ENCODE measurements at regions not wholly inside any gene's neighbourhood (a gene's known extent, or its start where the extent isn't known, plus 50 kb on each side); places are given as distances from the start of the nearest gene placed in this dataset.
"Not testable (repeated sequence)": the region's sequence is repeated elsewhere in the genome, so short reads cannot be mapped to it uniquely, and the experiment has no call there.

DNA sequence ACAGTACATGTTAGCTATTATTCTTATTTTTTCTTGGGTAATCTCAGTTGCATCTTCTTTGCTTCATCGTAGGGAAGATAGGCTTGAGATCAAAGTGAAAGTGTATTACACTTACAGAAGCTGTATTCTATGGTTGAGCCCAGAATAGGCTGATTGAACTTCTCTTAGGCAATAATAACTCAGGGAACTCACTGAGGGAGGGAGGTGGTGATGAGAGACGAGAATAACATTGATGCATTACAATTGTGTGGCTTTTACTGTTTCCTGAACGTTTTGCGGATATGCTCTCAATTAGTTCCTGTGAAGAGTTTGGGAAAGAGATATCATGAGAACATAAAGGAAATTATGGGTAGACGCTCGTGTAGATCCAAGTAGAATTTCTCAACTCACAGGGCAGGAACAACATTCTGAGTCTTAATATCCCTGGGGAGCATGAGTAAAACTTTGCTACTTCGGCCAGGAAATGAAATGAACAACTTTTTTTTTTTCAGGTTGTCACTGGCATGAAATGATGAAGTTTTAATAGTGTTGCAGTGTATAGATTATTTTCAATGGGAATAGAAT is 302.2 kb downstream of the TUSC7 start:
- no peak for DNase-seq

DNA sequence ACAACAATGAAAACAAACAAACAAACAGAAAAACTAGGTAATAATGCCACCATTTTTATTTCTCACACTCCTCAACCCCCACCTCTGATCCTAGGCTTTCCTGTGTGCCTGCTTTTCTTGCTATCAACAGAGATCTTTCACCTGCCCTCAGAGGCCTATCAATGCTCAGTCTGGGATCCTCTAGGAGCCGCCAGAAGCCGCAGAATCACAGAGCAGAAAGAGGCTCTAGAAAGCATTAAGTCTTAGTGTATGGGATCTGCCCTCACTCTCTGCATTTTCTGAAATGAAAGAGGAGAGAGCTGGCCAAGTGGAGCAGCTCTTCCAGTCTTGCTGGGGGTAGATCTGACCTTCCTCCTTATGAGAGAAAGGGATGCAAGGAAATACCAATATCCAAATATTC is 306.8 kb downstream of the TUSC7 start:
- no peak for DNase-seq

DNA sequence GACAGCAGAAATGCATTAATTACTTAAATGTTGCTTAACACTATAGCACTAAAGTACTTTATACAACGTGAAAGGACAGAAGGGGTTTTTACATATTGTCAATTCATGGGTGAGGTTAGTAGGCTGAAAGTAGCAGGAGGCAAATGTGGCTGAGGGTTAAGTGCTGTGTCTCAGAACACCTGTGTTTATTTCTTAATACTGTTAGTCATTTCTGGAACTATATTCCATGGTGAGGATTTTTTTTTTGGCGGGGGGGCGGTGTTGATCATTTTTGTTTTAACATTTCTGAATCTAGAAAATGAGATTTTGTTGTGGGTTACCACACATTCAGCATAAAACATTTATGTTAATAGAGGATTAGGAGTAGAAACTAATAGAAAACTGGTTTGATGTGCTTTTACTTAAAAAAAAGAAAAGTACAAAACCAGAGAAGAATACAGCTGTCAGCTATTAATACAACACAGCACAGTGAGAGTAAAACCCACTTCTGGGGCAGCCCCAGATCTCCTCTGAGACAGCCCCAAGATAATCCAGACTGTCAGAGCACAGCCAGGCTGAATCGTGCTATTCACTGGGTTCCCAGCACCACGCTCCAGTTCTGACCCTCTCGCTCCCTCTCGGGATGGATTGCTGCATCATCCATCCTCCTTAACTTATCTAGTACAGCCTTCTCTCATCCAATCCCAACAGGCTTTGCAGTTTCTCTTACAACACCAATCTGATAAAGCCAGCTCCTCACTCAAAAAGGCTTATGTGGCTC is 307.7 kb downstream of the TUSC7 start:
- DNase-seq = no peak

DNA sequence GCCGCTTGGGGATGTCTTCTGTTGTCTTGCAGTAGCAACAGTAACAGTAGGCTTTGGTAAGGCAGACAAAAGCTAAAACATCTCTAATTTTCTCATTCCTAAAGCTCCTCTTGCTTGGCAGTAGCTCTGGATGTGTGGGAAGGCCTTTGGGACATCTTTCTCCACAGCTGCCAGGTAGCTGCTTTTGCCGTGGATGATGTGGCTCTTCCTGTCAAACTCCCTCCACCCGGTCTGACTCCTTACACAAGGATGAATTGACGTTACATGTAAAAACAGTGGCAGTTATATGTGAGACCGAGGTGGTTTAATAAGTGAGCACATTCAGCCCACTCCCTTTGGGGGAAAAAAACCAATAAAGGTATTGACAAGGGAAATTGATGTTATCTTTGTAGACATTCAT is 309.1 kb downstream of the TUSC7 start:
- no peak for DNase-seq

DNA sequence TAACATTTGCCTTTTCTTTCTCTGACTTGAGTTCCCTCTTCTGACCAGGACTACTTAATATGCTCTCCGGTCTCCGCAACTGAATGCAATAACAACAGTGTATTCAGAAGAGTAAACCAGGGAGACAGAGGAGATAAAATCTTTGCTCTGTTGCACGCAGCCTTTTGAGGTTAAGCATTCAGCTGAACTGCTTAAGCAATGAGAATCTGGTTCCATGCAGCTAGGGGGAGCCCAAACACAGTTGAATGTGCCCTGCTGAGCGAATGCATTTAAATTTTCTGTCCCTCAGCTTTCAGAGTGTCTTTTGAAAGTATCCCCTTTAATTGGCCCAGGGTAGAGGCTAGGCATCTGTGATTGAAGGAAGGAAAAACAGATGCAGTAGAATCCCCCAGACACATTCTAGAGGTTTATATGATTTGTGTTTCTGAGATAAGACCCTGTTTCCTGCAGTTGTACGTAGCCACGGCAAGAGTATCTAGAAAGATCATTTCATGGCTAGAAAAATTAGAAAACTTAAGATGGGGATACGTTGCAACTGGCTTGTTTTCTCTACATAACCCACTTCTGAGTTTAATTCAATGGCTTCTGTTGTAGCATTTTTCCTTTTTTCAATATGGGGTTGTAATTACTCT is 309.6 kb downstream of the TUSC7 start:
- DNase-seq = no peak

DNA sequence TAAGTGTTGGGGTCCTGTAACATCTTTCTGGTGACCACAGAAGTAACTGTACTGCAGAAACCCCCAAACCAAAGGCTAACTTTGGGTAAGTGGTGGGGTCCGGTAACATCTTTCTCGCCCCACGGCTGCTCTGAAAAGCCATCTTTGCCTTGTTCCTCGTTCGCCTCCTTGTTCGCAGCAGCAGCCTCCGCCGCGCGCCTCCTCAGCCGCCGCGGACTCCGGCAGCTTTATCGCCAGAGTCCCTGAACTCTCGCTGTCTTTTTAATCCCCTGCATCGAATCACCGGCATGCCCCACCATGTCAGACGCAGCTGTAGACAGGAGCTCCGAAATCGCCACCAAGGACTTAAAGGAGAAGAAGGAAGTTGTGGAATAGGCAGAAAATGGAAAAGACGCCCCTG is 316.8 kb downstream of the TUSC7 start:
- DNase-seq = no peak

DNA sequence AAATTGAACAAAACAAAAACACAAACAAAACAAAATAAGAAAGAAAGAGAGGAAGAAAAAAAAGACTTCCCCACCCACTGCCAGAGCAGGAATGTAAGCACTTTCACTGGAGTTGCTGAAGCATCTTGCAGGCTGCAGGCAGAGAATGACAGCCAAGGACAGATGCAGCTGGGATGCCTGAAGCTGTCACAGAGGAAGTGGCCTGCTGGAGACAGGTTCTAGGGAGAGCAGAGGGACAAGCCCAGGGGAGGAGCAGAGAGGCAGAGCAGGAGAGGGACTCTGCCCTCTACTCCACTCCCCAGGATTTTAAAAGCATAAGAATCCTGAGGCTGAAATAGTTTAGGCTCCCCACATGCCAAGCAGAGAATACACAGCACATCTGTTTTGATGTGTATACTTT is 326.2 kb downstream of the TUSC7 start:
- DNase-seq = no peak

DNA sequence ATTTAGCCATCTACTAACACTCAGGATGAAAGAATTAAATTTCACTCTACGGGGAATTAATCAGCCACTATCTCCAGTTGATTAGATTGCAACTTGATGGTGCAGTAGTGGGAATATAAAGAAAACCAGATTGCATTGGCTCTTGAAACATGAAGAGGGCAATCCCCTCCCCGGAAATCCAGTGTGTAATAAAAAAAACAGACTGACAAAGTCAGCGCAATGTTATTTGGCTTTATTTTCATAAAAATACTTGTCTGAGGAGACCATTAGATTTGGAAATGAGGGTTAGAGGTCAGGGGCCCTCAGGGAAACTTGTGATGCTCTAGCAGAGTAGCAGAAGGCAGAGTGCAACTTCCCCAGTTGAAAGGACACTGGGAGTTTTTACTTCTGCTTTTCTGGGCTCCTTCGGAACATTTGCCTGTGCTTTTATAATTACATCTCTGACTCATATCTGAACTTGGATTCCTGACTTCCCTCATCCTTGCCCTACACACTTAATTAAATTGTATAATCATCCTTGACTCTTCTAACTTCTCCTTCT is 326.8 kb downstream of the TUSC7 start:
- DNase-seq = no peak

DNA sequence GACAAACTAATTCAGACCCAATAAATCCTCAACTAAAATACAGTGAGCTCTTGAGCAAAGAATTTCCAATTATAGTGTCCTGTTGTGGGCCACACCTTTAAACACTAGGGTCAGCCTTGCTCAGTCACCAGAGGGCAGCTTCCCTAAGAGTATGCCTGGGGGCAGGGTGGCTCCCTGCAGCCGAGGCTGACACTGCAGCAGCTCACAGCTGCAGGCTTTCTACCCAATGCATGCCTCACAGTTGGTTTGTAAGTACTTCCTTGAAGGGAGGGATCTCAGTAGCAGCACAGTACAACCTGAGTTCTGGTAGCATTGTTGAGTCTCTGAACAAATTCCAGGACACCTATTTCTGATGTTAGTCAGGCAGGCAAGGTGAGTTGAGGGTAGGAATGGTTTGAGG is 335.6 kb downstream of the TUSC7 start:
- DNase-seq = no peak

DNA sequence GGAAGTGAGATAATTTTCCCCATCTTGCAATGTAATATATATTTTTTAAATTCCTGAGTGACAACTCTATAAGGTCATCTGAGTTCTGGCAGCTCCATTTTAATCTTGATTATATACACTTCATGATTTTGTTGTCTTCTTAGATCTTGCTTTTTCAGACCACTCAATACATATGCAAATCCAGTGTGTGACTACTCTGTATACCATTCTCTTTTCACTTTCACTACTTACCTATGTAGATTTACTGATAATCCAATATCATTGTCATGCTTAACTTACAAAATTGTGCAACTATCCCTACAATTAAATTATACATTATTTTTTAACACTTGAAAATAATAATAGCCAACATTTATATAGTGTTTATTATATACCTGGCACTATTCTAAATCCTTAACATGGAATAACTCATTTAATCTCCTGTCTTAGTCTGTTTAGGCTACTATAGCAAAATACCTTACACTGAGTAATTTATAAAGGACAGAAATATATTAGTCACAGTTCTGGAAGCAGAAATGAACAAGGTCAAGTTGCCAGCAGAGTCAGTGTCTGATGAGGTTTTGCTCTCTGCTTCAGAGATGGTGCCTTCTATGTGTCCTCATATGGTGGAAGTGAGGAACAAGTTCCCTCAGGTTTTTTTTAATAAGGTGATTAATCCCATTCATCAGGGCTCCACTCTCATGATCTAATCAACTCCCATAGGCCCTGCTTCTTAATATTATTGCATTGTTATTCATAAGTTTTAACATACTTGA is 338.5 kb downstream of the TUSC7 start:
- DNase-seq = no peak

DNA sequence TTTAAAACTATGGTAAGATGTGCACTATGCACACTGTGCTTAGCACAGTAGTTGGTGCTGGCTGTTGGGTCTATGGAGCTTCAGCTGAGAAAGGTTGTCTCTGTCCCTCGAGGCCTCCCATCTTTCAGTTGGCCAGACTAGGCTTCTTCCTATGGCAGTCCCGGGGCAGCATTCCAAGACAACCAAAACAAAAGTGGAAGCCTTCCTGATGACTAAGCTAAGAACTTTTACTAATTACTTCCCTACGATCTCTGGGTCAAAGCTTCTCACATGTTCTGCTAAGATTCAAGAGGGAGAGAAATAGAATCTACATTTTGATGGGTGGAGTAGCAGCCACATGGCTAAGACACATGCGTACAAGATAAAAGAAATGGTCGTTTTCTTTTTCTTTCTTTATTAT is 342.8 kb downstream of the TUSC7 start:
- DNase-seq = no peak

DNA sequence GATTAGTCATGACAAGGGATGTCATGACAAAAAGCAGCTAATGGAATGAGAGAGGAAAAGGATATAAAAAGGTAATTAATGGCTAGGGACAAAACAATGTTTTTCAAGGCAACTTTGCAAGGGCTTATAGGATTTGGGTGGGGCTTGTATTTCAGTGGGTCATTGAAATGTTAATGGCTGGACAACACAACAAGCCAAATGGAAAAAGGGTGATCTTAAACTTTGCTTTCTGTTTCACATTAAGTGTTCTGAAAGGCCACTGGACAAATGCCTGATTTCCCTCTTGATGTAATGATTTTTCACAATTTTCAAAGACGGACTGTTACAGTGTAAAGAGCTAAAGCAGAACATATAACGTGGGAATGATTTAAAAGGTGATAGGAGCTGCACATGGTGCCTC is 345.0 kb downstream of the TUSC7 start:
- no peak for DNase-seq

DNA sequence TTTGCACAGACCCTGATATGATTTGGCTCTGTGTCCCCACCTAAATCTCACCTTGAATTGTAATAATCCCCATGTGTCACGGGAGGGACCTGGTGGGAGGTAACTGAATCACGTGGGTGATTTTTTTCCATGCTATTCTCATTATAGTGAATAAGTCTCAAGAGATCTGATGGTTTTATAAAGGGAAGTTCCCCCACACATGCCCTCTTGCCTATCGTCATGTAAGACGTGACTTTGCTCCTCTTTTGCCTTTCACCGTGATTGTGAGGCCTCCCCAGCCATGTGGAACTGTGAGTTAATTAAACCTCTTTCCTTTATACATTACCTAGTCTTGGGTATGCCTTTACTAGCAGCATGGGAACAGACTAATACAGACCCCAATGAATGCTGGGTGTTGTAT is 347.4 kb downstream of the TUSC7 start:
- DNase-seq = not testable (repeated sequence)

DNA sequence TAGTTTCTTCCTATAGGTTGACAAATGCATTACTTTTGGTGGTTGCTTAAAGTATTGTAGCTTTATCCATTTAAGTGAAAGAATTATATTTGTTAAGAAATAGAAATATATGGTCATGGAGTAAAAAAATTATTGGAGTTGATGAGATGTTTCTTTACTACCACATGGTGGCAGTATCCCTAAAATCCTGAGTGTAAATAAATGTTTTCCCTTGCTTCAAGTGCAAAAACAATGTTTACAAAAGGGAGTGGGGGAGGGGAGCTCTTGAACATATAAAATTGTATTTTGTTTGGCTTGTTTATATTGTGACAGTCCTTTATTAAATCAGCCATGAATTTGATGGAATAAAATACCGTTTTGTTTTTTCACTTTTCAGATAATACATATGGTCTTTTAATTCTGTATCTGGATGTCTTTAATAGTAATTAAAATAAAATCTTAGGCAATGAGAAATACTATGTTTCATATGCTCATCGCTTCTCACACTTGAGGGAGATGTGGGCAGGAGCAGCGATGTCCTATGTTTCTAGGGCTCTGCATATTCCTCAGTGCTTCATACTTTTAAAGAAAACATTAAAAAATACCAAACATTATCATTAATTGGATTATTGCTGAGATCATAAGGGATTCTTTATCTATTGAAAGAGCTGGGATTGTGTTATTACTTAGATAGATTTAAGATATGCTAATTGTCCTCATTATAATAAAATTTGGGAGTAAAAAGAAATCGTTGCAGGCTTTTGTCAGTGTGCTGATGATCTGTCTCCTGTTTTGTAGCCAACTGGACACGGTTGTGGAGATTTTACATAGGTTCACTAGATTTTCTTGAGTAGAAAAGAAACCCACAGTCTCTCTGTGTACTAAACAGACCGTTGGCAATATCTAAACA is 349.7 kb downstream of the TUSC7 start:
- no peak for DNase-seq

DNA sequence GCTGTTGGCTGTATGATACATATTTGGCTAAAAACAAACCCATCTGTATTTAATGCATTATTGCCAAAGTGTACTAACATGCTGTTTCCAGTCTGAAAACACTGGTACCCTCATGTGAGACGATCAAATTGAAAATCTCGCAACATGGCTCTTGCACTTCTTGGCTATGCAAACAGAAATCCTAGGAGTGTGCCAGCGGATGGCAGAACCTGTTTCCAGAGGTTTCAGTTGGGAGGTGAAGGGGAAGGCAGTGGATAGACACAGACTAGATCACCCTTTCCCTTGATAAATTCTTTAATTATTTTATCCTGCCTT is 350.3 kb downstream of the TUSC7 start:
- DNase-seq = no peak

DNA sequence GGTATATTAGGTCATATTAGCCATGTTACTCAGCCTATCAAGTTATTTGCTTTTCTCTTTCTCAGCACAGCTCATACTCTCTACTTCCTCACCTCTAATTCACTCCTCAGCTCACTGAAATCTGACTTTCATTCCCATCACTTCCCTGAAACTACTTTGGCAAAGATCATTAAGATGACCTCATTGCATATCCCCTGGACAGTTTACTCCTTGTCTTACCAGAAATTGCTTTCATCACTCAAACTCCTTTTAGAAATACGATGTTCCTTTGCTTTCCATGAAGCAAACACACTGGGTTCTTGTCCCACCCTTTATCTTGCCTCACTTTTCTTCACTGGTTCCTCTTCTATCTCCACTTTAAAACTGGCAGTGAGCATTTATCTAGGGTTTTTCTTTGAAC is 354.4 kb downstream of the TUSC7 start:
- DNase-seq = no peak

DNA sequence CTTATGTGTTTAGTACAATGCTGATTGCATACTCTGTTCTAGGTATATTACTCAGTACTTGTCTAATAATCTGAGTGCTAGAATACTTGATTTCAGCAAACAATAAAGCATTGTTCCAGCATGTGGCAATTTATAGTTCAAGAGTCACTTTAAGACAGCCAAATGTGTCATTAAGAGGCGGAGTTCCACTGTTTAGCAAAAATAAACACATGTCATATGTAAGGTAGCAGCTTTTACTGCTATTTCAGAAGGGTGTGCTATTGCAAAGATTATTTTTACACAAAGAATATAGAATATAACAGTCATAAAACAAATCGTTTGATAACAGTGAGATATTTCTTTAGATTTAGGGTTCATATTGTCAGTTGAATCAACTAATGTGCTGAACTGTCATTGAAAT is 358.7 kb downstream of the TUSC7 start:
- no peak for DNase-seq

DNA sequence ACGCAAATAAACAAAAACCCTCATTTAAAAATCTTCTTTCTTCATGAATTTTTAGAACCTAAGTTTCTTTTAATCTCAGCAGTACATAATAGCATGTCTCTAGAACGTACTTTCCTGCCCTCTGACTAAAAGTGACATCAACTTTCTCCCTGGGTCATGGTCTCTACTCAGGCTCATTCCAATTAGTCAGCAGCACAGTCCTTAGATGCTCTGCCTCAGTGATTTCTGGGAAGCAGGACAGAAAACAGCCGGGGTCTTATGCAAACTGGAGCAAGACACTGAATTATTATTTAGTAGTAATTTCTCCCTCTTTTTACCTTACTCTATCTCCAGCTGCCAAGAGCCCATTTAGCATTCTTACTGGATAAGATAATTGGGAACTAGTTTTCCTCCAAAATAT is 365.2 kb downstream of the TUSC7 start:
- no peak for DNase-seq

DNA sequence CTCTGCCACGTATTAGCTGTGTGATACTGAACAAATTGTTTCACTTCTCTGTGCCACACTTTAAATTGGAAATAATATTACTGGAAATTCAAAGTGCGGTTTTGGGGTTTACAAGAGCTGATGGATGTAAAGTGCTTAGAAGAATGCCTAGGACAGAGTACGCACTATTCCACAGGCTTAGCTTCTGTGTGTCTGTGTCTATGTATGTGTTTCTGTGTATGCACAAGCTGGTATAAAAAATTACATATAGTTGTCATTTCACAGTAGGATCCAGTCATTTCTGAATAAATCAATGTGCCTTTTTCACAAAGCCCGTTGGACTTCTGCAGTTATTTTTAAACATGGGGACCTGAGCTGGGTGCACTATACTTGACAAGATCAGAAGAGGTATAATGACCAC is 370.4 kb downstream of the TUSC7 start:
- no peak for DNase-seq

DNA sequence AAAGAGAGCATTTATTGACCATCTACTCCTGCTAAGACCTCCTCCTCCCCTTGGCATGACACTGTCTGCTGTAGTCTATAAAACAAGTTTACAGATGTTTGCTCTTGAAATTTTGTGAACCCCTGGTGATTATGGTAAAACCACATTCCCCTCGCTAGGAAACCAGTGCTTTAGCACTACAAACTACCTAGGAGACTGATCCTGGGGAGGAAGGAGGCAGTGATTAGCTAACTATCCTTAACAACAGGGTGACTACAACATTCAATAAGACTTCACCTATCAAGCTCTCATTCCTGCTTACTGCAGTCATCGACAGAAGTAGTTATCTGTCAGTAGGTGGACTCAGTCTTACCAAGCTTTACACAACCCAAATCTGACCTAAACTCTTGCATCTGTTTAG is 371.3 kb downstream of the TUSC7 start:
- no peak for DNase-seq

DNA sequence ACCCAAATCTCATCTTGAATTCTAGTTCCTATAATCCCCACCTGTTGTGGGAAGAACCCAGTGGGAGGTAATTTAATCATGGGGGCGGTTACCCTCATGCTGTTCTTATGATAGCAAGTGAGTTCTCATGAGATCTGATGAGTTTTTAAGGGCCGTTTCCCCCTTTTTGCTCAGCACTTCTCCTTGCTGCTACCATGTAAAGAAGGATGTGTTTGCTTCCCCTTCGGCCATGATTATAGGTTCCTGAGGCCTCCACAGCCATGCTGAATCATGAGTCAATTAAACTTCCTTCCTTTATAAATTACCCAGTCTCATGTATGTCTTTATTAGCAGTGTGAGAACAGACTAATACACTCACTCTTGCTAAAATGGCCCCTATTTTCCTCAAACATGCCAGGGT is 374.7 kb downstream of the TUSC7 start:
- no peak for DNase-seq

DNA sequence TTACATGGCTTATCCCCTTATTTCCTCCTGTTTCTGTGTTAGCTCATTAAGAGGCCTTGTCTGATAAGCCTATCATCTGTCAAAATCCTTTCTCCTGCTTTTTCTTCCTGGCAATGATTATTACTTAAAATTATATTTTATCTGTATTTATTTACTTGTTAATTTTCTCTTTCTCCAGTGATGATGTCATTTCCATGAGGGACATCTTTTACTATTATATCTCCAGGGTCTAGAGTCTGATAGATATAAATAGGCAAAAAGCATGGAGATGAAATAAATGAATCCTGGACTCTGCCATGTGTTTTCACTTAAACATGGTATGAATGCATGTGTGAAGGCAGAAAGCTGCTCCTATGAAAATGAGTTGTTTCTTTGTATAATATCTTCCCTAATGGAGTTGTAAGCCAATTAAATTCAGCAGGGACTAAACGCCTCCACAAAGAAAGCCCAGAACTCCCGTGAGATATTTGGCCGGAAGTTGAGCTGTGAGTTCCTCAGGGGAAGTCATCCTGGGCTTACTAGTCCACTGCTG is 375.2 kb downstream of the TUSC7 start:
- DNase-seq = no peak

All from stimulated activated CD4-positive, alpha-beta T cell treated with anti-CD3 and anti-CD28 coated beads, Interleukin-4, amount 100 ng/mL, for 4 hours (primary cell).